ELR (cell line): ENCODE measurements at regions not wholly inside any gene's neighbourhood (a gene's known extent, or its start where the extent isn't known, plus 50 kb on each side); places are given as distances from the start of the nearest gene placed in this dataset.

Experiments used
- DNase-seq: peaks from one replicate; pipeline ENCODE4 v3.0.0-alpha.2; 2015; ENCODE audit warnings: low read depth

DNA sequence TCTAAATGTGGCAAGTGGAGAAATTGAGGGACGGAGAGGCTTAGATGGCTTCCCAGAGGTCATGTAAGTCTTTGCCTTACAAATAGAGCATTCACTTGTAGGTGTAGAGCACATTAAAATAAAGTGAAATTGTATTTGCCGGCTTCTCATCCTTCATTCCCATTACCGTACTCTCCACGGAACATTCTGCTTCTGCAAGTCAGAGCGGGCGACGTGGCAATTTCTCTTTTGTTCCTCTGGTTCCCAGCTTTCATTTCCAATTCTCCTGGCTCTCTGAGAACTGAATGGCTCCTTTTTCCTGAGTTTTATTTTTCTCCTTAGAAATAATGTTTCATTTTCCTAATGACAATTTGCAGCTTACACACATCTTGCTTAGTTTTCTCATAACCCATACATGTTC is 51.3 kb upstream of the PFKP start:
- DNase-seq = no peak

DNA sequence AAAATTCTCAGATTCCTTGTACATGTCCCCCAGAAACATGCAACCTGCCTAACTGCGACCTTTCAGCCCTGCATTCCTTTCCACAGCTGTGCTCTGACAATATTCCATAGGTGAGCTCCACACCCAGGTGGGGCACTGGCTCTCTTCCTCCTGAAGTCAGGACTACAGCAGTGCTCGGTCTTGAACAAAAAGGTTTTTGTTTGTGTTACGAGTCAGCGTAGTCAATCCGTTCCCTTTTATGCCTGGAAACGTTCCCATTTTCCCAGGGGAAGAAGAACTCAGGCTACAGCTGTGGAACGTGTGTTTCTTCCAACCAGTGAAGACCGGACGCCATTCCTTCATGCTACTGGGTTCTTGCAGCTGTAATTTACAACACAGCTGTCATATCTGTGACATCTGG is 52.4 kb upstream of the PFKP start:
- DNase-seq = no peak

DNA sequence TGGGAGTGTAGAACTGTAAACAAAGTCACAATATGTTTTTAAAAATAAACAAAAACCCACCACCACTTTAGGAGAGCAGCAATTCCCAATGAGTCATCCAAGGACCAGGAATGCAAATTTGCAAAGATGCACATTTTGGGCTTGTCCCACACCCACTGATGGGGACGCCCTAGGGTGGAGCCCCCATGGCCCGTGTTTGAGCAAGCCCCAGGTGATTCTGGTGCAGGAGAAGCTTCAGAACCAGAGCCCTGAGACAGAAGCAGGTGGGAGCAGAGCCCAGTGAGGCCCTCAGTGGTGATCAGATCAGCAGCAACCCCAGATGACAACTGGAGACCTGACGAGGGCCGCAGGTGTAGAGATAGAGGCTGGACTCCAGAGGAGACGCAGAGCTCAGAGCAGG is 55.1 kb upstream of the PFKP start:
- DNase-seq = no peak

DNA sequence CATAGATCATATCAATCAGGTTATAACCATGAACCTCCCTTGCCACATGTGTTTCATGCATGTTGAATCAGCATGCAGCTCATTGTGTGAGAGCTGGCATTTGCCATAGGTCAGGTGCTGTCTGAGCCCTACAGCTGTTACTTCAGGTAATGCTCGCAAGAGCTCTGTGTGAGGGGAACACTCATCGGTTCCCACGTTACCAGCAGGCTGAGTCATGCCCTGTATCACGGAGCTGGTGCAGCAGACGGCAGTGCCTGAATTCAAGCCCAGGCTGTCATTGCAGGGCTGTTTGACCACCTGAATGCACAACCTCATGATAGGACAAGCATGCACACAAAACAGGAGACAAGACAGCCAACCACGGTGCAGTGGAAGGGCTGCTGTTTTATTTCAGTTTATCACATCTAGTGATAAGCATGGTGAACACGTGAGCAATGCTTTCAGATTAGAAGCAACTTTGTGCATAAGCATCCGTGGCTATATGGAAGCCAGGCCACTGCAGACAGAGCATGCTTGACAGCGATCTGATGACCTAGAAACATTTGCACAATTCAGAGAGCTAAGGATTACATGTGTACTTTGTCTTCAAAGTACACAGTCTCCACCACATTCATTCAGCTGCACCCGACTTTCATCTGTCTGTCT is 56.4 kb upstream of the PFKP start:
- no peak for DNase-seq

DNA sequence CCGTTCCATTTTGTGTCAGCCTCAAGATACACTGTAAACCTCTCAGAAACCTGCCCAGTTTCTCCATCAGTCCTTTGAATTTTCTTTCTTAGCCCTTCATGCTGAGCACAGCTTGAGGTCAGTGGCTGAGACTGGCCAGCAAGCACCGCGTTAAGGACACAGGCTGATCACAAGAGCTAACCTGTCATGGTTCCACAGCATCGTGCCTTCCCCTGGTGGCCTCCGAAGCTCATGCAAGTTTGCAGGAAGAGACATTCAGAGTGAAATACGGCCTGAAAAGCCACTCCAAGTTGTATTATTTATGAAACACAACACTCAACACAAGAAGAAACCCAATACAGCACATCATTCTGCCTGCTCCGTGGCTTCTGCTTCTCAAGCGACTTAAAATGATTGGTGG is 57.0 kb upstream of the PFKP start:
- no peak for DNase-seq

DNA sequence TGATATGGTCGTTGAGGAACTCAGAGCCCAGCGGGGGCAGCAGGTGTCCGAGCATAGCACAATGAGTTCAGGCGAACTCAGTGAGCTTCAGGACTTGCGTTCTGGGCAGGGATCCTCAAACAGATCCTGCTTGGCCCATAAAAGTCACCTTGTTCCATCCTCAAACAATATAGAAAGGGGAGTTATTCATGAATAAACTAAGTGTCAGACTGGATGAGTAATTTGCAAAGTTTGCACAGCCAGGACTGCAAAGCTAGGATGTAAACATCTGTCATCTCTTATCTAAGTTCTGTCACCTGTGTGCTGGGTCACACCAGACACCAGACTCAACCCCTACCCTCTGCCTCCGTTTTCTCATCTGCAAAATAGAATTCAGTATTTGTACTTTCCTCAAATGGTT is 58.0 kb upstream of the PFKP start:
- DNase-seq = no peak

DNA sequence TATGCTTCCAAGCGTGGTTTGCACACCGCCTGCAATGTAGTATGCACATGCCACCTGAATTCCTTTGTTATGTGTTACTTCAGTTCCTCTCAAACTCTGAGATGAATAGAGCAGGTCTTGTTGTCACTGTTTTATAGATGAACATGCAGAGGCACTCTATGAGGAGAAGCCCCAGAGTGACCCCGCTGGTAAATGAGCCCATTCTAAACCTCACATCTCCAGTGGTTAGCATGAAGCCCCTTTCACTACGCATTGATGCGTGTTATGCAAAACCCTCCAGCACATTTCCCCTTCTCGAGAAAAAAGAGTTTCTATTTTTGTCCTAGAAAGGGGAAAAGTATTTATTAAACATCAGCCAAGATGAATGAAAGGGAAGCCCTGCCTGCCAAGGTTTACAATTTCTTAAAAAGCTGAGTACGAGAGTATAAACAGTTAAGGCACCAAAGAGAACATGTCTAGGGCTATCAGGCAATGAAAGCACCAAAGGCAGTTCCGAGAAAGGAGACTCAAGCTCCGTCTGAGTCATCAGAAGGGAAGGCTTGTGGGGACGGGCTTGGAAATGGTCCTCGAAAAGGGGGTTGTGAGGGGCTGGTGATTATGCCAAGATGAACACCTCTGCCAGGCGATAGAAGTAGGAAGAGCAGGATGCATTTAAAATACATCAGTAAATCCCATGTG is 58.7 kb upstream of the PFKP start:
- no peak for DNase-seq

DNA sequence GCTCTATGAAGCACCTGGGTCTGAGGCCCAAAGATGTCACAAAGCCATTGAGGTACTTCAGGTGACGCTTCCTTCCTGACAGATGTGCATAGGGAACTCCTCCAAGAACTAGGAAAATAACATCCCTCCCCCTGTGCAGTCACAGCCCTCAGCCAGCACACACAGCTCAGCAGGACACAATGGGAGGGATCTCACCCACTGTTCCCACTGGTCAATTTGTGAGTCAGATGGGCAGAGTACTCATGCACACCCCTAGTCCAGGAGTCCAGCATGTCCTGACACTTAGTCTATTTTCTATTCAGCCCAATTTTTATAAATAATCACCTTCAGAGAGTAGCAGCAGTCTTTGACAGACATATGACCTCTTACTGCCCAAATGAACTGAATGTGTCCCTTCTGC is 60.7 kb upstream of the PFKP start:
- DNase-seq = no peak

DNA sequence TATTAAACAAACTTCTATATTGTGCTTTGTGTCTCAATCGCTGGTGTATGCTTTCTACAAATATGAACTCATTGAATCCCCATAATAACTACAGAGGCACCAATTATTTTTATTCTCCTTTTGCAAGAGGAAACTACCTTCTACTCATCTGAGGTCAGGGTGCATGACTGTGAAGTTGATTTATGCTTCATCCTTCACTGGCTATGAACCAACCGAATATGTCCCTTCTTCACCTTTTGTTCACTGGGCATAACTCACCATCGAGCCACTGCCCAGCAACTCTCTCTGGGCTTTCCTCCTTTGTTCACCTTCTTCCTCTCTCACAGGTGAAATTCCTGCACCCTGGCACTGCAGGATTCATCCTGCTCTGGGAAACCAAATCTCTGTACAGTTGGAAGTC is 61.3 kb upstream of the PFKP start:
- DNase-seq = no peak

DNA sequence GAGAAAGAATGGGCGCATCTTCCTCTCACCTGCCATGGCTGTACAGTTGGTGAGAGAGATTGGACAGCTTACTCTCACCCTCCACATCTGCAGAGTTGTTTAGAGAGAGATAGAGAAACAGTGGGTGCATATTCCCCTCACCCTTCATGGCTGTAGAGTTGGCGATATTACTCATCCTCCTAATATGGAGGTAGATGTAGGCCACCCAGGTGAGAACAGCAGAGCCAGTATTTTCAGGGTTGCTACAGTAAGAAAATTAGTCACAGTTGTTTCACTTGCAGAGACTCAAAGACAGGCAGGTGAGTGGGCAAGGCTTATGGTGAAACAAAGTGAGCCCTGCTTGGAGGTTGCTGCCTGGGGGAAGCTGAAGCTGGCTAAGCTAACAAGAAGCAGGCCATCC is 65.0 kb upstream of the PFKP start:
- DNase-seq = no peak

DNA sequence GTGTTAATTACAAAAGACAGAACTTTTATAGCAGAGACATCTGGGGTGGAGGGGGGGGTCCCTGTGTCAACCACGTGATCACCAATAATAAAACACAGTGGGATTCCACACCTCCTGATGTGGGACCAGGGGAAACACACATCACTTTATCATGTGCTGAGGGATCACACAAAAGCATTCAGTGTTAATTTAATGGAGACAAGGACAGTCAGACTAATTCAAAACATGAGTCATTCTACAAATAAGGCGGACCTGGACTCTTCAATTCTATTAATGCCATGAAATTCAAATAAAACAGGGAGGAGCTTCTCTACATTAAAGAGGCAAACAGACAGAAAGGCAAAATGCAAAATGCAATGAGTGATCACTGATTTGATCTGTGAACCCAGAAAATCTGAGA is 67.3 kb upstream of the PFKP start:
- no peak for DNase-seq

DNA sequence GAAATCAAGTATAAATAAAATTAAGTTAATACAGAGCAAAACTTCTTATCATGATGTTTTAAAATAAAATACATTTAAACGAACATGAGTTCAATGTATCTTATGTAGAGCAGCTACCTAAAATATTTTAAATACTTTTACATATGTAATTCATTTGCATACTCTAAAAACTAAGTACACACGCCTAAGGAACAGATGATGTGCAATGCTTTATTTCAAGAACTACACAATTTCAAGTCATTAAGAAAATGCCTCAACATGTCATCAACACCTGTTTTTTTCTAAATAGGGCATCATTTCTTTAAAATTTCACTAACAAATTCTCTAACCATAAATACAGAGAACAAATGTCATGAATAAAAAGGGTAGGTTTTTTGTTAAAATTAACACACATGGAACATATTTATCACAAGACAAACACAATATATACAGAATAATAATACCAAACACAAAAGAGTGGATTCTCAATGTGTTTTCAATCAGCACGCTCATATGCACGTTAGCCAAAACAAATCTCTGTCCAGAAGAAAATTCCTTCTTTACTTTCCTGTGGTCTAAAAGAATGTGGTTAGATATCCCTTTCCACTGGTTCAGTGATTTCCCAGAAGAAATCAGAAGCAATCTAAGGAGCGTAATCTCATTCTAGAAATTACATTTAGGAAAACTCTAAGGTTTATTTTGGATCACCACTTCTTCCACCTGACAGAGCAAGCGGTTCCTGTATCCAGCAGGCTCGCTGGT is 73.0 kb upstream of the PFKP start:
- no peak for DNase-seq

DNA sequence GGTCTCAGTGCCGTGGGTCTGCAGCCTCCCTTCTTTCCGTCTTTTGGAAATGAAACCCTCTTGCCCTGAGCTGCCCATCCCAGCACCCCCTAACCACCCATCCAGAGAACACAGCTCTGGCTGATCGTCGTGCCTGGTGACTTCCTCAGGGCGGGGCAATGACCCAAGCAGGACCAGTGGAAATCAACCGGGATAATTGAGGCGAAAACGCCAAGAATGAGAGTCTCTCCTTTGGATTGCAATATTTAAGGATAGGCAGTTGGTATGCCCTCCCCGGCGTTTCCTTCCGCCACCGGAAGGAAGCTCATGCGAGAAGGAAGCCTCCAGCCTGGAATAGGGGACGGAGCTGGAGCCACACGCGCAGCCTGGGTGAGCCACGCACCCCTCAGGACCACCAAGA is 73.7 kb upstream of the PFKP start:
- no peak for DNase-seq

DNA sequence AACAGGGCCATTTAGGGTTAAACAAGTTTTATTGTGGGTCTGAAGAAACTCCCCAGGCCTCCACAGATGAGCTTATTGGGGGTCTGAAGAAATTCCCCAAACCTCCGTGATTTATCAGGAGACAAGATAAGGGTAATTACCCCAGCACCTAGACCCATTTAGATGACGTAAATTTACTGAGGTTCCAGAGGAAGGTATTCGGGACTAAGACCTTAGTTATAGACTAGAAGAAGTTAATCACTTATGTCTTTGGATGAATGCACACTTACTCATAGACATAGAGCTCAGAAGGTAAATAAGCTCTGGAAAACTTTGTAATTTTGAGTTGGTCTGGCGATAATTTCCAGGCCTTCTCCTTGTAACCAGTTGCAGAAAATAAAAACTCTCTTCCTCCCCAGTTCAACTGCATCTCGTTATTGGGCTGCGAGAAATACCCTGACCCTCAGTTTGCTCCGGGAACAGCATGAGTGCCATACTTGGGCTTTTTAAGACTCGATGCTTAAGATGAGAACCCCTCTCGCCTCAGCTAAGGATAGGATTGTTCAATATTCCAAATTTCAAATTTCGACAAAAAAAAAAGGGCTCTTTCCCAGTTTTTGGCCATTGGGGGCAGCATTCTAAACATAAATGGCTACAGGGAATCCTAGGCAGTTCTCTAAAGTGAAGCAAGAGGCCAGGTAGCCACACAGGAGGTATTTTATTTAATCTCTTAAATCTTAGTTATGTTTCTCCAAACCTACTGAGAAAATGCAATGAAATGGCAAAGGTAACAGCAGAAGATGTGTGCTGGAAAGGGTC is 74.7 kb upstream of the PFKP start:
- peak; percentile 14 for DNase-seq

DNA sequence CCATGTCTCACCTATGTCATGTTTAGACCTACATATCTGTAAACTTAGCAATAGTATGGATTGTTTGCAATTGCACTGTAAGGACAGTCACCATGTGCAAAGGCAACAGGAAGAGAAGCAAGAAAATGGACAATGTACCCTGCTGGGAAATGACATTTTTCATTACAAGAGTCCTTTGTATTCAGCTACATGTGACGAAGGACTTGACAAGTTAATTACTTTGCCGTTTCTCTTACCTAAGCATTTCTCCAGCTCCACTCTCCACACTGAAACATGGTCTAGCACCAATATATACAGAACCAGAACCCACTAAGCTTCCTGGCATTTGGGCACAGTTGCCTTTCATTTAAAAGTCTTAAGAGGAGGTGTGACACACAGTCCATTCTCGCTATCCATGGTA is 76.6 kb upstream of the PFKP start:
- DNase-seq = no peak

DNA sequence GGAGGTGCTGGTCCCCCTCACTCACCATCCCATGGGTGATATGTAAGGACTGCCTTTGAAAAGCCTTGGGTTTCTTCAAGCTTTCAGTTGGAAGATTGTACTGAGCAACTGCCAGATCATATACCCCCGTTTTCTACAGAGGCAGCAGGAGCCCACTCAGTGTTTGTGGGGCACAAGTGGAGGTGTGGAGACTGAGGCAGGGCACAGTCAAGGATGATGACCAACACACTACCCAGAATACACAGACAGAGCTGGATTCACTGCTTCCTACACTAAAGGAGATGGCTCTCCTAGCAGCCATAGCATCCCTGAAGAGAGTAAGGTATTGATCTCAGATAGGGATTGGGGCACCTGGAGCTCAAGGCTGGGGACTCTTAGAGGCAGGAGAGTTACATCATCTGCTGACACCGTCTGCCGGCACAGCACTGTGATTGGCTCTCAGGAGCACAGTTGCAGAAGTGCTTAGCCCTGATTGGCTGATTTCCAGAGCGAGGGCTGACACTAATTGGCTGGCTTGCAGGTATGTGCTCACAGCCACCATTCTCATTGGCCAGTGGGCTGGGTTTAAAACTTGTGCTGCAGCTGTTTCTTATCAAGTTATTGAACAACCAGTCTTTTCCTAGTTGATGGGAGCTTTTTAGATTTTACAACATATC is 77.9 kb upstream of the PFKP start:
- no peak for DNase-seq

DNA sequence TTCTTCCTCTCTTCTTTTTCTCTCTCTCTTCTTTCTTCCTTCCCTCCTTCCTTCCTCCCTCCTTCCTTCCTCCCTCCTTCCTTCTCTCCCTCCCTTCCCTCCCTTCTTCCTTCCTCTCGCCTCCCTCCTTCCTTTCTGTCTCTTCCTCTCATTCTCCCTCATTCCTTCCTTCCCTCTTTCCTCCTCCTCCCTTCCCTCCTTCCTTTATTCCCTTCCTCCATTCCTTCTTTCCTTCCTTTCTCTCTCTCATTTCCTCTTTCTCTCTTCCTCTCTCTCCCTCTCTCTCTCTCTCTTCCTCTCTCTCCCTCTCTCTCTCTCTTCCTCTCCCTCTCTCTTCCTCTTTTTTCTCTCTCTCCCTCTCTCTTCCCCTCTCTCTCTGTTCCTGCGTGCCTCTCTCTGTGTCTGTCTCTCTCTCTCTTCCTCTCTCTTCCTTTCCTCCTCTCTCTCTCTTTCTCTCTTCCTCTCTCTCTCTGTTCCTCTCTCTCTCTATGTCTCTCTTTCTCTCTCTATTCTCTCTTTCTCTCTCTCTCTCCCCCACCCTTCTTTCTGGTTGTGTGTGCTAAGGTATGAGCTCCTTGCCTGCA is 80.1 kb upstream of the PFKP start:
- no peak for DNase-seq

DNA sequence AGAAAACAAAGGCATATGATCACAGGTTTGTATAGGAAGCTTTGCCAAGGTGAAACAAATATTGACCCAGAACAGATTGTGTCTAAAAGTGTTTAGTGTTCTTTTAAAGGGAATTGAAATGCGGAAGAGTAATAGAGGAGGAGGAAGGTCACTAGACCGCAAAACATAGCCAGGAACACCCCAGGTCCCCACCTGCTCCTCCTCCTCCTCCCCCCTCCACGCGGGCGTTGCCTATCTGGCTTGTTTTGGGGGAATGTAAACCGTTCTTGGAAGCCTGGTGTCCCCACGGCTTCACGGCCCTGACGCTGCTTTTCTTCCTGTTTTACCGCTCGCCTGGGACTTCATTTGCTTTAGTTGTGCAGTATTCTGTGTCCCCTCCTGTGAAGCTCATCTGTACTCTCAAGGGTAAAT is 81.0 kb upstream of the PFKP start:
- DNase-seq = no peak

DNA sequence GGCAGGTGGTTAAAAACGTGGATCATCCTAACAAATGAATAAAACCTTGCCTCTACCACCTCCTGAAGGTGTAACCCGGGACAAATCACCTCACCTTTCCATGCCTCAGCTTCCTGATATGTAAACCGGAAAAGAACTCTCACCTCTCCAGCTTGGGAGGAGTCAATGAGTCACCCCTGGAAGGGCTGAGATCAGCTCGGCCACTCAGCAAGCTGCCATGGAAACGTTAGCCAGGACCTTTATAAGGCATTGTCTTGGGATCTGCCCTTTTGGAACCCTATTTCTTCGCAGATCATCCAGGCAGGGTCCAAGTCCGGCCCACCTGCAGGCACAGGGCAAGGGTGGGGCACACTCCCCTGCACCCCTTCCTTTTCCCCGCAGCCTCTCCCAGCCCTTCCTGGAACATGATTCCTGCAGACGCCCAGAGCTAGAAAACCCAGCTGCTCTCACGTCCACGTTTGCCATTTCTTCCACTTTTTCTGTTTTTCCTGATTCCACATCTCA is 81.6 kb upstream of the PFKP start:
- DNase-seq = peak; percentile 67

DNA sequence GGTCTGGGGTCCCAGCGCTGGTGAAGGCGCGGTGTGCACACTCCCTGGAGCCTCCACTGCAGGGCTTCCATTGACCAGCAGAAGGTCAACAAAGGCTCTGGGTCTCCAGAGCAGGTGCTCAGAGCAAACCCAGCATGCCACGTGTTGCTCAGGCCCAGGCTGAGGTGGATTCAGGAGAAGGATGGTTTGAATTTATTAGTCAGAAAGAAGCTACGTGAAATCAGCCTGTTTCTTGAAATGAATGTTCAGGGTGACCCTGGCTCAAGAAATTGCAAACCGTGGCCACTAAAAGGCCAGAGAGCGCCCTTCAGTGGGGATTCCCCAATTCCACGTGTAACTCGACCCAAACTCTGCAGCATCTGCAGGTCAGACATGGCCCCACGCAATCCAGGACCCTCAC is 82.7 kb upstream of the PFKP start:
- no peak for DNase-seq

DNA sequence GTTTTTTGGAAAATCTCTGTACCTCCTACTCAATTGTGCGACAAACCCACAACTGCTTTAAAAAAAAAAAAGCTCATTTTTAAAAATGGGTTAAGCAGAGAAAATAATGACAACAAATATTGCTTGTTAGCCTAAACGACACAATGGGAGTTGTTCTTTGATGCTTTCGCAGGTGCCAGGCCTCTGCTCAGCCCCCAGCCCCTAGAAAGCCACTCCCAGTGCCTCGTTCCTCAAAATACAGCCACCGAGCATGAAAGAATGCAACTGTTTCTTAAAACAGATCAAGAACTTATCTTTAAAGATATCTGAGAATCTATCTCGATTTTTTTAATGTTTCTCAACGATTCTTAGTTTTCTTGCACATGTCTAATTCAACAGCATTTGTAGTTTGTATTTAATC is 85.2 kb upstream of the PFKP start:
- DNase-seq = no peak

DNA sequence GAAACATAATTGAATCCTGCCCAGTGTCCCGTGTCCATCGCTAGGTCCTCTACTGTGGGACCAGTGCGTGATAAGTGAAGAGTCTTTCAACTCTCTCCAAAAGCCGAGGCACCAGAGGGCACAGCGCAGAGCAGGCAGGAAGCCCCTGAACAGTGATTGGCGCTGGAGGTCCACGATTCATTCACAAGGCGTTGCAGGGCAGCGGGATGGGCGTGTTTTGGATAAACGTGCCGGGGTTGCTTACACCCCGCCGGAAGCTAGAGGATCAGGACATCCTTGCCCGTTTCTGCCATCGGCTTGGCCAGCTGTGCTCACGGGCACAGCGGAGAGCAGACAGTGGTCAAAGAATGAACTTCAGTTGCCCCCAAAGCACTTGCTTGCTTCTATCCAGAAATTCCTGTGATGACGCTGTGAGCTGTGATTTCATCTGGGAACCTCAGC is 86.0 kb upstream of the PFKP start:
- DNase-seq = no peak
